ENCODE measurements at regions not wholly inside any gene's neighbourhood (a gene's known extent, or its start where the extent isn't known, plus 50 kb on each side); places are given as distances from the start of the nearest gene placed in this dataset.

GRCh38 chr2:19048593-19049266 lies 309.7 kb downstream of the OSR1 start:
- Histone ChIP-seq H3K4me1 (ENCODE audit: control insufficient read depth, low read depth, low read length) (no peaks in the 10 kb centered on the region), H3K27ac (ENCODE audit: low read length) (no peak overlapping the region), H3K4me3 (ENCODE audit: low read length) (no peak overlapping the region), H3K9ac (ENCODE audit: low read length) (no peak overlapping the region), H3K27me3 (ENCODE audit: control insufficient read depth, insufficient read depth, low read length) (no peaks in the 10 kb centered on the region), H3K36me3 (ENCODE audit: control insufficient read depth, low read depth, low read length) (no peaks in the 10 kb centered on the region), H3K9me3 (ENCODE audit: control insufficient read depth, low read depth, low read length) (no peaks in the 10 kb centered on the region)

GRCh38 chr2:19046986-19047780 lies 311.2 kb downstream of the OSR1 start:
- H3K9ac ChIP-seq (ENCODE audit: low read length): no peak overlapping the region
- H3K9me3 ChIP-seq (ENCODE audit: control insufficient read depth, low read depth, low read length): no peaks in the 10 kb centered on the region
- H3K4me1 ChIP-seq (ENCODE audit: control insufficient read depth, low read depth, low read length): no peaks in the 10 kb centered on the region
- H3K27ac ChIP-seq (ENCODE audit: low read length): no peak overlapping the region
- no peak overlapping the region for H3K4me3 ChIP-seq (ENCODE audit: low read length)
- H3K27me3 ChIP-seq (ENCODE audit: control insufficient read depth, insufficient read depth, low read length): no peaks in the 10 kb centered on the region
- H3K36me3 ChIP-seq (ENCODE audit: control insufficient read depth, low read depth, low read length): no peaks in the 10 kb centered on the region

DNA sequence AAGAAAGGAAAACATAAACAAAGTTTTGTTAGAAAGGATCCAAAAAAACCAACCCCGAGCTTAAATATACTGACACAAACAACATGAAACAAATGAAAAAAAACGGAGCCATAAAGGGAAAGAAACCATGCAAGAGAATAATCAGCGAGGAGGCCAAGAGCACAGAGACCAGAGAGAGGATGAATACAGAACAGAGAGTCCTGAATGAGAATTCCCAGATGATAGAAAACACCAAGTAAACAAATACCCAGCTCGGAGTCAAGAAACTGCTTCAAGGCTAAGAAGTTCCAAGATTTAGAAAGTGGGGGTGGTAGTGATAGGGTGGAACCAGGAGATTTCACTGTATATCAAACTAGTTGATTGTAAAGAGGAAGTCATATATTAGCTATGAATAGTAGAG lies 313.3 kb downstream of the OSR1 start:
- Histone ChIP-seq H3K4me3 (ENCODE audit: low read length) (no peak overlapping the region), H3K27me3 (ENCODE audit: control insufficient read depth, insufficient read depth, low read length) (no peaks in the 10 kb centered on the region), H3K9me3 (ENCODE audit: control insufficient read depth, low read depth, low read length) (no peaks in the 10 kb centered on the region), H3K36me3 (ENCODE audit: control insufficient read depth, low read depth, low read length) (no peaks in the 10 kb centered on the region), H3K4me1 (ENCODE audit: control insufficient read depth, low read depth, low read length) (no peaks in the 10 kb centered on the region), H3K9ac (ENCODE audit: low read length) (no peak overlapping the region), H3K27ac (ENCODE audit: low read length) (no peak overlapping the region)

DNA sequence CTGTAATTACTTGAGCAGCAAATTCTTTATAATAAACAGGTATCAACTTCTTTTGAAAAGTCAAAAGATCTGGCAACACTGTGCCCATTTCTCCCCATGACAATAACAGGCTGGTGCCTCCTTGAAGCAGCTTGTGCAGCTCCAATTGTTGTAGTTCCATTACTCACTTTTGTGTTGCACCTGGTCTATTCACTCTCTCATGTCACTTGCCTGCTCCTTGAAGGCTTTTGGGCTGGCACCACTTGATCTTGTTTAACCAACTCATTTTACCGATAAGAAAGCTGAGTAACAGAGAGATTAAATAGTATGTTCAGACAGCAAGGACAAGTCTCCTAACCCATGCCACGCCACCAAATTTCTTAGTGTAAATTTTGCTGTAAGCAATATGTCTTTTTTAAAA lies 314.5 kb downstream of the OSR1 start:
- no peaks in the 10 kb centered on the region for H3K9me3 ChIP-seq (ENCODE audit: control insufficient read depth, low read depth, low read length)
- H3K36me3 ChIP-seq (ENCODE audit: control insufficient read depth, low read depth, low read length): no peaks in the 10 kb centered on the region

GRCh38 chr2:19041434-19042041 lies 316.9 kb downstream of the OSR1 start:
- H3K4me3 ChIP-seq (ENCODE audit: low read length): no peak overlapping the region
- H3K27ac ChIP-seq (ENCODE audit: low read length): no peak overlapping the region
- H3K36me3 ChIP-seq (ENCODE audit: control insufficient read depth, low read depth, low read length): no peaks in the 10 kb centered on the region
- no peaks in the 10 kb centered on the region for H3K4me1 ChIP-seq (ENCODE audit: control insufficient read depth, low read depth, low read length)
- no peaks in the 10 kb centered on the region for H3K9me3 ChIP-seq (ENCODE audit: control insufficient read depth, low read depth, low read length)
- H3K27me3 ChIP-seq (ENCODE audit: control insufficient read depth, insufficient read depth, low read length): no peaks in the 10 kb centered on the region
- H3K9ac ChIP-seq (ENCODE audit: low read length): no peak overlapping the region

More for the DNA sequence above, 314.5 kb downstream of the OSR1 start:
- Histone ChIP-seq H3K27me3 (ENCODE audit: control insufficient read depth, insufficient read depth, low read length) (no peaks in the 10 kb centered on the region), H3K4me3 (ENCODE audit: low read length) (no peak overlapping the region), H3K4me1 (ENCODE audit: control insufficient read depth, low read depth, low read length) (no peaks in the 10 kb centered on the region), H3K9ac (ENCODE audit: low read length) (no peak overlapping the region), H3K27ac (ENCODE audit: low read length) (no peak overlapping the region)

DNA sequence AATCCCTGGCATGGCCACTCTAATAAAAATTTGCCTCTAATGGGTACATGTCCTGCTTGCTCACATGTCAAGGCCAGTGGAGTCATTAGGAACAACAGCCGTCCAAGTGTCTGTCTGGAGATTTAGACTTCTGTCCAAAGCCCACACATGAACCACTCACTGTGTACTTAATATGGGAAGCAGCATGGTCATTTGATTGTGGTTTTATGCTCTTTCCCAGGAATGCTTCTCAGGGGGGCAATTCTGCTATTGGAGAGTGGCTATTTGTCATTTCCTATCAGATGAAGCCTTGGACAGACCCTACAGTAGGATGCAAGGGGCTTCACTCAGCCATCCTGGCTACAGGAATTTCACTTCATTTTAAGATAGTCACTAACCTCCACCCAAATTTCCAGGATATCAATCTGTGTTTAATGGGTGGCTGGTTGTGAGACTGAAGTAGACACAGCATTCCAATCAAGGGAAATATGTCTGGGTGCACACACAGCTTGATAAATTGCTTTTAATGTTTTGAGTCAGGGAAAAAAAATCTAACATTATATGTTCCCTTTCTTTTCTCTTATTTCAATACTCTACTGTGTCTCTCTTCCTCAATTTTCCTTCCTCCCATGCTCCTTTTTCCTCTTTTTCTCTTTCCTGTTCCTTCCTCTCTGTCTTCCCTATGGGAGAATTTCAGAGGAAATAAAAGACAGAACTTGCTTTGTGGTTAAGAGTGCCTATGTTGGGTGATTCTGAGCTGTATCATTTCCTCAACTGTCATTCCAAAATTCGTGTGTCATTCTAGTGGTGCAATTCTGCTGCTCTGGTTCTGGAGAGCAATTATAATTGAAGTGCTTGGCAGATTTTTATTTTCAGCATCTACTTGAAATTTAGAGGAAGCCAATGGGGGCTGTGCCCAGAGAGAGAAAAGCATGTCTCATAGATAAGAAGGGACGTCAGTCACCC lies 320.1 kb downstream of the OSR1 start:
- H3K36me3 ChIP-seq (ENCODE audit: control insufficient read depth, low read depth, low read length): no peaks in the 10 kb centered on the region
- H3K9ac ChIP-seq (ENCODE audit: low read length): no peak overlapping the region
- H3K27ac ChIP-seq (ENCODE audit: low read length): no peak overlapping the region
- H3K27me3 ChIP-seq (ENCODE audit: control insufficient read depth, insufficient read depth, low read length): no peaks in the 10 kb centered on the region
- no peak overlapping the region for H3K4me3 ChIP-seq (ENCODE audit: low read length)
- no peaks in the 10 kb centered on the region for H3K9me3 ChIP-seq (ENCODE audit: control insufficient read depth, low read depth, low read length)
- no peaks in the 10 kb centered on the region for H3K4me1 ChIP-seq (ENCODE audit: control insufficient read depth, low read depth, low read length)

- Histone ChIP-seq H3K4me1 (ENCODE audit: control insufficient read depth, low read depth, low read length) (no peaks in the 10 kb centered on the region), H3K9me3 (ENCODE audit: control insufficient read depth, low read depth, low read length) (no peaks in the 10 kb centered on the region), H3K36me3 (ENCODE audit: control insufficient read depth, low read depth, low read length) (no peaks in the 10 kb centered on the region), H3K27me3 (ENCODE audit: control insufficient read depth, insufficient read depth, low read length) (no peaks in the 10 kb centered on the region), H3K27ac (ENCODE audit: low read length) (no peak overlapping the region), H3K4me3 (ENCODE audit: low read length) (no peak overlapping the region), H3K9ac (ENCODE audit: low read length) (no peak overlapping the region)
These were observed 322.3 kb downstream of the OSR1 start for GRCh38 chr2:19036091-19036490.

GRCh38 chr2:19035238-19035637 lies 323.2 kb downstream of the OSR1 start:
- H3K9me3 ChIP-seq (ENCODE audit: control insufficient read depth, low read depth, low read length): no peaks in the 10 kb centered on the region
- H3K9ac ChIP-seq (ENCODE audit: low read length): no peak overlapping the region
- H3K27ac ChIP-seq (ENCODE audit: low read length): no peak overlapping the region
- H3K4me1 ChIP-seq (ENCODE audit: control insufficient read depth, low read depth, low read length): no peaks in the 10 kb centered on the region
- no peaks in the 10 kb centered on the region for H3K27me3 ChIP-seq (ENCODE audit: control insufficient read depth, insufficient read depth, low read length)
- H3K4me3 ChIP-seq (ENCODE audit: low read length): no peak overlapping the region
- no peaks in the 10 kb centered on the region for H3K36me3 ChIP-seq (ENCODE audit: control insufficient read depth, low read depth, low read length)

DNA sequence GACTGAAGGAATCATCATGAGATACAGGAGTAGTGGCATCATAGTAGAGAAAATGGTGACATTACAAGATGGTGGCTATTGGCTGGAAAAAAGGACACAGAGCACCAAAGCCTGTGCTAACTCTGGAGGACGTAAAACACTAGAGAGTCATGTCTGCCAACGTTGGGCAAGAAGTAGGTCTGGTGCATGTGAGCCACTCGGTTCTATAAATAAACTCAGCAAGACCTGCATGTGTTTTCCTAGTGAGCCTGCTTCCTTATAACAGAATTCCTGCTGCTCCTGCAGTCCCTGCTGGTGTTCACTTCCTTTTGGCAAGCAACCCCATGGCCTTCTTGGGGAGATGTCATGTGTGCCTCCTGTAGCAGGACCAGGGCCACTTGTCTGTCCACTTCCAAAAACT lies 325.2 kb downstream of the OSR1 start:
- Histone ChIP-seq H3K27ac (ENCODE audit: low read length) (no peak overlapping the region), H3K36me3 (ENCODE audit: control insufficient read depth, low read depth, low read length) (no peaks in the 10 kb centered on the region), H3K4me3 (ENCODE audit: low read length) (no peak overlapping the region), H3K9ac (ENCODE audit: low read length) (no peak overlapping the region), H3K4me1 (ENCODE audit: control insufficient read depth, low read depth, low read length) (no peaks in the 10 kb centered on the region), H3K9me3 (ENCODE audit: control insufficient read depth, low read depth, low read length) (no peaks in the 10 kb centered on the region), H3K27me3 (ENCODE audit: control insufficient read depth, insufficient read depth, low read length) (no peaks in the 10 kb centered on the region)

DNA sequence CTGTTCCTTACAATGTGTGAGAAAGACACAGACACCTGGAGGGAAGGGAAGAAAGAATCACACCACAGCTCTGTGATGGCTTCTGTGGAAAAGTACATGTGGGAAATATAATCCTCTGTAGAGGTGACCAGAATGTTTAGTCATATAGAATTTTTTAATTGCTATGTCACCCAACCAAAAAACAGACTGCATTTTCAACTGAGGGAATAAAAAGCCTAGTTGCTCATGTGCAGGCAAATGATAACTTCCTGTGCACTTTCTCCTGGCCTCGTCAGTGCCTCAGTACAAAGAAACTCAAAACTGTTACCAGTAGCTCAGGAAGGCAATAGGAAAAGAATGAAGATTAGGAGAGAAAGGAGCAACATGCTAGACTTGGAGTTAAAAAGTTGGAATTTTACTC lies 326.8 kb downstream of the OSR1 start:
- Histone ChIP-seq H3K9me3 (ENCODE audit: control insufficient read depth, low read depth, low read length) (no peaks in the 10 kb centered on the region), H3K36me3 (ENCODE audit: control insufficient read depth, low read depth, low read length) (no peaks in the 10 kb centered on the region), H3K27me3 (ENCODE audit: control insufficient read depth, insufficient read depth, low read length) (no peaks in the 10 kb centered on the region), H3K4me3 (ENCODE audit: low read length) (no peak overlapping the region), H3K9ac (ENCODE audit: low read length) (no peak overlapping the region), H3K4me1 (ENCODE audit: control insufficient read depth, low read depth, low read length) (no peaks in the 10 kb centered on the region), H3K27ac (ENCODE audit: low read length) (no peak overlapping the region)

DNA sequence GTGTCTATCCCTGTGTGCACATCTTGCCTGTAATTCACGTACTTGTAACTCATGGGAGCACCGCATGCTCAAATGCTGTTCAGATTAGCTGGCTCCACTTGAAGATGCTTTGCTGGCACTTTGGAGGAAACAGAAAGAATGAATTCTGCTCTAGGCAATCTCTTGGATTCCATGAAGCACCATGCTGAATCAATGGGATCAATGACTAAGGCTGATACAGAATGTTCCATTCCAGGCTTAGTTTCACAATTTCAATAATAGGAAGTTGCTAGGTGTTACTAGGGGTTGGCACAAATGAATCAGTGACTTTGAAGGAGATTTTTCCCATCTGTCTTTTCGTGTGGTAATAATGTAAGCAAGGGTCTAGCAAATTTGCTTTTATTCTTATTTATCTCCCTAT lies 328.8 kb downstream of the OSR1 start:
- Histone ChIP-seq H3K4me1 (ENCODE audit: control insufficient read depth, low read depth, low read length) (no peaks in the 10 kb centered on the region), H3K27ac (ENCODE audit: low read length) (no peak overlapping the region), H3K4me3 (ENCODE audit: low read length) (no peak overlapping the region), H3K36me3 (ENCODE audit: control insufficient read depth, low read depth, low read length) (no peaks in the 10 kb centered on the region), H3K9me3 (ENCODE audit: control insufficient read depth, low read depth, low read length) (no peaks in the 10 kb centered on the region), H3K27me3 (ENCODE audit: control insufficient read depth, insufficient read depth, low read length) (no peaks in the 10 kb centered on the region), H3K9ac (ENCODE audit: low read length) (no peak overlapping the region)
